GM10248 (cell line): ENCODE measurements at regions not wholly inside any gene's neighbourhood (a gene's known extent, or its start where the extent isn't known, plus 50 kb on each side); places are given as distances from the start of the nearest gene placed in this dataset.

Experiments used
- CTCF ChIA-PET: fragments of 300-600 bp; sonication (Branson Sonifier 250); formaldehyde crosslinking; extraction: SDS; loops from one replicate; lab custom pipeline; 2021; ENCODE audit warnings: antibody characterized with exemption; lab: Yijun Ruan, JAX
- POLR2A ChIA-PET: fragments of 350-650 bp; sonication (Branson Sonifier 250); formaldehyde crosslinking; extraction: SDS; loops from one replicate; lab custom pipeline; 2020; ENCODE audit warnings: antibody characterized with exemption; lab: Yijun Ruan, JAX
- DNase-seq: peaks from one replicate; pipeline ENCODE4 v3.0.0; 2012; ENCODE audit errors: extremely low spot score
- CTCF ChIP-seq: IDR thresholded peaks from 2 replicates; pipeline ENCODE4 v1.5.1; 2012; ENCODE audit warnings: mild to moderate bottlenecking, low read depth; ENCODE audit errors: extremely low read depth, missing control alignments, control extremely low read depth

DNA sequence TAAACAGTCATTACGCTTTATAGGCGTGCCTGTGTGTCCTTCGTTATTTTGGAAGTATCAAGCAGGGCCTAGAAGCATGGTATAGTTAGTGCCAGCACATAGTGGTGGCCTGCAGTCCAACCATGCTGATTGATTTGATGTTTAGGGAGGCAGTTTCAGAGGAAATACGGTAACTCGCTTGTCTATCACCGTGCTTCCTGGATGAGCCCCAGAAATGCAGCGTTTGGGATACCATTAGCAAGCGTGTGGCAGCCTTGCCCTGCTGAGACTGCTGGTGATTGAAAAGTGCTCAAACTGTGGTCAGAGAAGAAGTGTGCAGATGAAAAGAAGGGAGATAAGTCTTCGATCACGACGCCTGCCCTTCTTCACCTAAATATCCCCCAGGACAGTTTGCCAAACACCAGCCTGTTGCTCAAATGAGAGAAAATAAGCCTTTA is 158.4 kb downstream of the CHIC2 start:
- no peak for DNase-seq
- CTCF ChIA-PET: interaction anchor here (1.0 to 9.8 kb wide), 3 partner anchors 20 to 327 kb away, joined by 3 to 113 read pairs (median 4); no protein-coding TSS in a partner anchor
- no peak for TF ChIP-seq CTCF
- POLR2A ChIA-PET: no interaction called here

DNA sequence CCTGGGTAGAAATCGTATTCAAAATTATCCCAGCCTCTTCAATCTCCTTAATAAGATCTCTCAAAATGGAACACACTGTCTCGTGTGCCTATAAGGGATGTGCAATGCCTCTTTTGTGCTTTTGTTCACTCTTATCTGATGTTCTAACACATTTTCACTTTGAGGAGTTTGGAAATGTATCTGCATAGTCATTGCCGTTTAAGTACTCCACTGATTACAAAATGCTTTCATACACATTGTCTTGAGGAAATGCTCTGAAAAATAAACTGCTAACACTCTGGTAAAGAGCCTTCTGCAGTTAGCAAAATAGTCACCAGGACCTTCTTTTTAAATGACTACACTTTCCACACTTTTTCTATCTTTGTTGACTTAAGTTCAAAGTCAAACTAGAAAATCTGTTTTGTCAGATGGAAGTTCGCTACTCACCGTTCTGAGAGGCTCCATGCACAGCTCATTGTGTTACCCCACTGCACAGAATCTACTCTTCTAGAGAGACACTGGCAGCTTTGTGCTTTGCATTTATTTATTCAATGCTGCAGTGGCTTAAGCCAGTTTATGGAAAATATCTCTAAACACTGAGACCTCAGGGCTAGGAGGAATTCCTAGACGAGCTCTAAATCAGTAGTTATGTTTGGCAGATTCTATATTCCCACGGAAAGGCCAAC is 159.0 kb downstream of the CHIC2 start:
- DNase-seq: no peak
- ChIA-PET POLR2A (no interaction called here), CTCF (interaction anchor here (1.0 to 9.8 kb wide), 6 partner anchors 19 to 327 kb away, joined by 3 to 113 read pairs (median 4); no protein-coding TSS in a partner anchor)
- TF ChIP-seq CTCF: no peak

- ChIA-PET POLR2A (no interaction called here), CTCF (no interaction called here)
- TF ChIP-seq CTCF: no peak
- no peak for DNase-seq
Measured at GRCh38 chr4:53902786-53903185, 161.6 kb downstream of the CHIC2 start.

- no peak for TF ChIP-seq CTCF
- POLR2A ChIA-PET: no interaction called here
- CTCF ChIA-PET: interaction anchor here (0.8 kb wide), 1 partner anchor 9 kb away, joined by 3 read pairs; no protein-coding TSS in a partner anchor
Measured at GRCh38 chr4:53900271-53900649, 164.1 kb downstream of the CHIC2 start.

GRCh38 chr4:53899586-53900270 is 164.7 kb downstream of the CHIC2 start:
- TF ChIP-seq CTCF: no peak
- DNase-seq: no peak
- ChIA-PET POLR2A (no interaction called here), CTCF (interaction anchor here (0.8 kb wide), 1 partner anchor 9 kb away, joined by 3 read pairs; no protein-coding TSS in a partner anchor)

More at GRCh38 chr4:53900271-53900649, 164.1 kb downstream of the CHIC2 start:
- DNase-seq: no peak

GRCh38 chr4:53895137-53895536 is 169.3 kb downstream of the CHIC2 start:
- DNase-seq: no peak
- ChIA-PET POLR2A (no interaction called here), CTCF (interaction anchor here (1.4 to 2.0 kb wide), 2 partner anchors 14 to 323 kb away, joined by 4 read pairs; no protein-coding TSS in a partner anchor)
- no peak for TF ChIP-seq CTCF
